Esophagus muscularis mucosa (tissue), 4 donors: ENCODE measurements at regions not wholly inside any gene's neighbourhood (a gene's known extent, or its start where the extent isn't known, plus 50 kb on each side); places are given as distances from the start of the nearest gene placed in this dataset.
"Not testable (repeated sequence)": the region's sequence is repeated elsewhere in the genome, so short reads cannot be mapped to it uniquely, and the experiment has no call there.

ENCODE experiments used
- DNase-seq: peaks from one replicate; pipeline ENCODE4 v3.0.0-alpha.2; 2017; ENCODE audit errors: extremely low spot score
- H3K27ac ChIP-seq, 4 donors: fragments of 200-600 bp; sonication (generic); replicated peaks in 1 of 4; 1 replicate in 3 of 4; 2 replicates in 1 of 4; pipeline ENCODE4 v1.5.1; 2016 to 2019; ENCODE audit warnings: mild to moderate bottlenecking in 1 of 4
- H3K27me3 ChIP-seq, 4 donors: fragments of 200-600 bp; sonication (generic); one replicate each; pipeline versions ENCODE4 v1.5.1 to v1.6.0; 2016 to 2019
- H3K36me3 ChIP-seq, 4 donors: fragments of 200-600 bp; sonication (generic); one replicate each; pipeline ENCODE4 v1.5.1; 2016 to 2019
- H3K4me1 ChIP-seq, 4 donors: fragments of 200-600 bp; sonication (generic); one replicate each; pipeline ENCODE4 v1.5.1; 2016 to 2019
- H3K4me3 ChIP-seq, 4 donors: fragments of 200-600 bp; sonication (generic); 1 replicate in 2 of 4; 2 replicates in 2 of 4; pipeline ENCODE4 v1.5.1; 2016 to 2019; ENCODE audit warnings: mild to moderate bottlenecking in 4 of 4, moderate library complexity in 1 of 4
- H3K9me3 ChIP-seq, 4 donors: fragments of 200-600 bp; sonication (generic); 1 replicate in 3 of 4; 2 replicates in 1 of 4; pipeline ENCODE4 v1.5.1; 2016 to 2019
- CTCF ChIP-seq, 3 experiments: fragments of 200-600 bp in 2 of 3; fragments of 450-650 bp in 1 of 3; sonication (generic) in 2 of 3; IDR thresholded peaks; one replicate each; pipeline ENCODE4 v1.5.1; 2017 to 2019; ENCODE audit warnings: antibody characterized with exemption in 3 of 3, mild to moderate bottlenecking in 2 of 3, moderate library complexity in 1 of 3
- POLR2AphosphoS5 ChIP-seq, 2 donors: sonication (generic); formaldehyde crosslinking; IDR thresholded peaks; one replicate each; pipeline ENCODE4 v1.6.1; 2017; ENCODE audit warnings: antibody characterized with exemption in 2 of 2
- WGBS: methylation state at CpG from one replicate; pipeline ENCODE4 v1.1.5; 2018; 5-methylcytosine and 5-hydroxymethylcytosine counted together
- intact Hi-C: fragments of 100-400 bp; cut with DNase I; formaldehyde crosslinking; loops from one replicate; pipeline ENCODE4 v1.15.1; 2023

- H3K27me3 ChIP-seq, intact Hi-C loops, H3K27ac ChIP-seq, H3K4me3 ChIP-seq, H3K4me1 ChIP-seq, H3K36me3 ChIP-seq, DNase-seq, H3K9me3 ChIP-seq: not testable (repeated sequence)
- WGBS, result 87% methylated on average over 12 of the region's 29 CpGs
Measured at GRCh38 chrX:63192366-63193041, 158.6 kb downstream of the SPIN4 start.

GRCh38 chrX:63186137-63186536 lies 165.0 kb downstream of the SPIN4 start:
- no peak for TF ChIP-seq CTCF (IDR thresholded peaks at IDR 0.05)
- TF ChIP-seq POLR2AphosphoS5 (IDR thresholded peaks at IDR 0.05), result no peak
- DNase-seq, result no peak

GRCh38 chrX:63179852-63180251 lies 171.3 kb downstream of the SPIN4 start:
- intact Hi-C loops, H3K27me3 ChIP-seq, DNase-seq, H3K4me3 ChIP-seq, H3K9me3 ChIP-seq, H3K27ac ChIP-seq, H3K36me3 ChIP-seq, H3K4me1 ChIP-seq: not testable (repeated sequence)
- WGBS, result no CpG with 5 or more reads among the region's 3 CpGs

More at GRCh38 chrX:63186137-63186536, 165.0 kb downstream of the SPIN4 start:
- Histone ChIP-seq H3K27ac (no peak overlapping the region), H3K9me3 (no peaks in the 10 kb centered on the region), H3K36me3 (no peaks in the 10 kb centered on the region), H3K4me3 (no peak overlapping the region), H3K27me3 (no peaks in the 10 kb centered on the region), H3K4me1 (no peaks in the 10 kb centered on the region)
- intact Hi-C loops, result no loop called here
- 55% methylated on average over 1 of the region's 1 CpG for WGBS

- H3K4me3 ChIP-seq, H3K27me3 ChIP-seq, H3K4me1 ChIP-seq, DNase-seq, H3K9me3 ChIP-seq, H3K36me3 ChIP-seq, intact Hi-C loops, H3K27ac ChIP-seq: not testable (repeated sequence)
- no CpG with 5 or more reads among the region's 4 CpGs for WGBS
Measured at GRCh38 chrX:63176578-63176977, 174.6 kb downstream of the SPIN4 start.

GRCh38 chrX:63173841-63174718 lies 177.1 kb downstream of the SPIN4 start:
- no CpG with 5 or more reads among the region's 8 CpGs for WGBS
- DNase-seq, intact Hi-C loops, H3K27me3 ChIP-seq, H3K27ac ChIP-seq, H3K36me3 ChIP-seq, H3K4me1 ChIP-seq, H3K9me3 ChIP-seq, H3K4me3 ChIP-seq: not testable (repeated sequence)

GRCh38 chrX:63169416-63169815 lies 181.7 kb downstream of the SPIN4 start:
- H3K36me3 ChIP-seq, H3K4me3 ChIP-seq, H3K27ac ChIP-seq, intact Hi-C loops, H3K9me3 ChIP-seq, H3K4me1 ChIP-seq, DNase-seq, H3K27me3 ChIP-seq: not testable (repeated sequence)
- WGBS, result no CpG with 5 or more reads among the region's 4 CpGs

GRCh38 chrX:63168949-63169348 lies 182.2 kb downstream of the SPIN4 start:
- H3K4me3 ChIP-seq, H3K27me3 ChIP-seq, H3K9me3 ChIP-seq, H3K4me1 ChIP-seq, H3K36me3 ChIP-seq, H3K27ac ChIP-seq, intact Hi-C loops, DNase-seq: not testable (repeated sequence)
- no CpG with 5 or more reads among the region's 1 CpG for WGBS

- H3K27me3 ChIP-seq, H3K9me3 ChIP-seq, H3K27ac ChIP-seq, H3K4me1 ChIP-seq, H3K36me3 ChIP-seq, DNase-seq, H3K4me3 ChIP-seq, intact Hi-C loops: not testable (repeated sequence)
- no CpG with 5 or more reads among the region's 1 CpG for WGBS
Measured at GRCh38 chrX:63167002-63167401, 184.1 kb downstream of the SPIN4 start.

- H3K27ac ChIP-seq, intact Hi-C loops, H3K4me3 ChIP-seq, H3K36me3 ChIP-seq, H3K4me1 ChIP-seq, H3K9me3 ChIP-seq, DNase-seq, H3K27me3 ChIP-seq: not testable (repeated sequence)
- WGBS, result no CpG with 5 or more reads among the region's 1 CpG
Measured at GRCh38 chrX:63160994-63161393, 190.1 kb downstream of the SPIN4 start.

- H3K4me3 ChIP-seq, result not testable (repeated sequence)
Measured at GRCh38 chrX:63160340-63160739, 190.8 kb downstream of the SPIN4 start.

GRCh38 chrX:63145526-63145925 lies 205.6 kb downstream of the SPIN4 start:
- intact Hi-C loops, H3K4me3 ChIP-seq, DNase-seq, H3K27ac ChIP-seq, H3K4me1 ChIP-seq, H3K36me3 ChIP-seq, H3K9me3 ChIP-seq, H3K27me3 ChIP-seq: not testable (repeated sequence)
- WGBS, result no CpG with 5 or more reads among the region's 10 CpGs

More at GRCh38 chrX:63160340-63160739, 190.8 kb downstream of the SPIN4 start:
- H3K27me3 ChIP-seq, H3K4me1 ChIP-seq, intact Hi-C loops, H3K36me3 ChIP-seq, DNase-seq, H3K9me3 ChIP-seq, H3K27ac ChIP-seq: not testable (repeated sequence)
- no CpG with 5 or more reads among the region's 1 CpG for WGBS
